Esophagus squamous epithelium (tissue), 5 donors: ENCODE measurements at regions not wholly inside any gene's neighbourhood (a gene's known extent, or its start where the extent isn't known, plus 50 kb on each side); places are given as distances from the start of the nearest gene placed in this dataset.
"Not testable (repeated sequence)": the region's sequence is repeated elsewhere in the genome, so short reads cannot be mapped to it uniquely, and the experiment has no call there.

Experiments used
- DNase-seq: peaks from one replicate; lab custom pipeline; 2025; lab: John Stamatoyannopoulos, UW
- H3K27ac ChIP-seq, 4 donors: fragments of 200-600 bp; sonication (generic); one replicate each; pipeline ENCODE4 v1.5.1; 2016 to 2019; ENCODE audit warnings: mild to moderate bottlenecking in 1 of 4
- H3K27me3 ChIP-seq, 4 donors: fragments of 200-600 bp; sonication (generic); 1 replicate in 3 of 4; 2 replicates in 1 of 4; pipeline versions ENCODE4 v1.5.1 to v1.6.0; 2017 to 2021; ENCODE audit warnings: antibody characterized with exemption in 1 of 4
- H3K36me3 ChIP-seq, 3 donors: fragments of 200-600 bp; sonication (generic); one replicate each; pipeline ENCODE4 v1.5.1; 2016 to 2019
- H3K4me1 ChIP-seq, 3 donors: fragments of 200-600 bp; sonication (generic); one replicate each; pipeline ENCODE4 v1.5.1; 2017 to 2019
- H3K4me3 ChIP-seq, 4 donors: fragments of 200-600 bp; sonication (generic); 1 replicate in 3 of 4; 2 replicates in 1 of 4; pipeline ENCODE4 v1.5.1; 2016 to 2019; ENCODE audit warnings: mild to moderate bottlenecking in 2 of 4, moderate library complexity in 1 of 4
- H3K9me3 ChIP-seq, 3 donors: fragments of 200-600 bp; sonication (generic); one replicate each; pipeline ENCODE4 v1.5.1; 2016 to 2019
- CTCF ChIP-seq, 6 experiments: fragments of 450-650 bp in 4 of 6; fragments of 200-600 bp in 2 of 6; sonication (generic) in 2 of 6; IDR thresholded peaks; one replicate each; pipeline ENCODE4 v1.5.1; 2016 to 2019; ENCODE audit warnings: antibody characterized with exemption in 6 of 6, mild to moderate bottlenecking in 4 of 6, moderate library complexity in 4 of 6
- POLR2A ChIP-seq, 4 donors: fragments of 450-650 bp; IDR thresholded peaks; one replicate each; pipeline ENCODE4 v1.6.1; 2017; ENCODE audit warnings: antibody characterized with exemption in 4 of 4, mild to moderate bottlenecking in 4 of 4, moderate library complexity in 3 of 4
- WGBS, 2 donors: methylation state at CpG; one replicate each; pipeline ENCODE4 v1.1.5; 2018; 5-methylcytosine and 5-hydroxymethylcytosine counted together
- intact Hi-C: fragments of 100-400 bp; cut with DNase I; formaldehyde crosslinking; loops from one replicate; pipeline ENCODE4 v1.15.0; 2022
- donor health status: DM: yes; HTN: yes; CAD: no.

- WGBS, 2 donors, result 66 to 67% methylated on average over 1 of the region's 1 CpG
Measured at GRCh38 chr7:120079022-120079421, 194.0 kb upstream of the KCND2 start.

GRCh38 chr7:120079704-120080103 is 193.3 kb upstream of the KCND2 start:
- Histone ChIP-seq H3K27me3 (no peaks in the 10 kb centered on the region), H3K36me3 (no peaks in the 10 kb centered on the region), H3K4me3 (no peak overlapping the region), H3K9me3 (no peaks in the 10 kb centered on the region), H3K4me1 (no peaks in the 10 kb centered on the region), H3K27ac (no peak overlapping the region)
- WGBS, 2 donors, result 43 to 49% methylated on average over 3 of the region's 3 CpGs
- no peak for TF ChIP-seq CTCF (IDR thresholded peaks at IDR 0.05)
- no peak for TF ChIP-seq POLR2A (IDR thresholded peaks at IDR 0.05)
- intact Hi-C loops, result no loop called here
- no peak for DNase-seq

More at GRCh38 chr7:120079022-120079421, 194.0 kb upstream of the KCND2 start:
- H3K27me3 ChIP-seq, result no peaks in the 10 kb centered on the region
- intact Hi-C loops, result no loop called here
- no peak for TF ChIP-seq CTCF (IDR thresholded peaks at IDR 0.05)
- no peak for TF ChIP-seq POLR2A (IDR thresholded peaks at IDR 0.05)
- no peak overlapping the region for H3K27ac ChIP-seq
- H3K9me3 ChIP-seq, result no peaks in the 10 kb centered on the region
- H3K4me1 ChIP-seq, result no peaks in the 10 kb centered on the region
- no peak overlapping the region for H3K4me3 ChIP-seq
- DNase-seq, result no peak
- no peaks in the 10 kb centered on the region for H3K36me3 ChIP-seq

- H3K4me3 ChIP-seq, H3K36me3 ChIP-seq, H3K4me1 ChIP-seq, intact Hi-C loops, DNase-seq, H3K27me3 ChIP-seq, H3K27ac ChIP-seq, H3K9me3 ChIP-seq: not testable (repeated sequence)
- WGBS, 2 donors, result 61 to 87% methylated on average over 6 to 15 of the region's 16 CpGs
Measured at GRCh38 chr7:120086468-120086867, 186.5 kb upstream of the KCND2 start.

- no peak for TF ChIP-seq POLR2A (IDR thresholded peaks at IDR 0.05)
- TF ChIP-seq CTCF (IDR thresholded peaks at IDR 0.05), result no peak
- intact Hi-C loops, result no loop called here
- Histone ChIP-seq H3K4me3 (no peak overlapping the region), H3K9me3 (no peaks in the 10 kb centered on the region), H3K27ac (no peak overlapping the region), H3K36me3 (no peaks in the 10 kb centered on the region), H3K4me1 (no peaks in the 10 kb centered on the region), H3K27me3 (no peaks in the 10 kb centered on the region)
- no peak for DNase-seq
- 75 to 78% methylated on average over 4 of the region's 4 CpGs for WGBS, 2 donors
Measured at GRCh38 chr7:120089968-120090367, 183.0 kb upstream of the KCND2 start.

GRCh38 chr7:120091807-120092206 is 181.2 kb upstream of the KCND2 start:
- WGBS, 2 donors, result 61 to 66% methylated on average over 3 of the region's 3 CpGs
- intact Hi-C loops, result no loop called here
- no peak overlapping the region for H3K4me3 ChIP-seq
- H3K27ac ChIP-seq, result no peak overlapping the region
- no peak for TF ChIP-seq CTCF (IDR thresholded peaks at IDR 0.05)
- TF ChIP-seq POLR2A (IDR thresholded peaks at IDR 0.05), result no peak
- no peaks in the 10 kb centered on the region for H3K36me3 ChIP-seq
- H3K27me3 ChIP-seq, result no peaks in the 10 kb centered on the region
- H3K9me3 ChIP-seq, result no peaks in the 10 kb centered on the region
- no peak for DNase-seq
- H3K4me1 ChIP-seq, result no peaks in the 10 kb centered on the region

GRCh38 chr7:120097020-120097419 is 176.0 kb upstream of the KCND2 start:
- Histone ChIP-seq H3K4me1 (no peaks in the 10 kb centered on the region), H3K27me3 (no peaks in the 10 kb centered on the region), H3K27ac (no peak overlapping the region), H3K4me3 (no peak overlapping the region), H3K36me3 (no peaks in the 10 kb centered on the region), H3K9me3 (no peaks in the 10 kb centered on the region)
- WGBS, 2 donors, result 69 to 70% methylated on average over 2 of the region's 2 CpGs
- TF ChIP-seq POLR2A (IDR thresholded peaks at IDR 0.05) (no peak), CTCF (IDR thresholded peaks at IDR 0.05) (no peak)
- no peak for DNase-seq
- intact Hi-C loops, result no loop called here
